H54 (cell line): ENCODE measurements at regions not wholly inside any gene's neighbourhood (a gene's known extent, or its start where the extent isn't known, plus 50 kb on each side); places are given as distances from the start of the nearest gene placed in this dataset.

ENCODE experiments used
- DNase-seq: peaks from one replicate; pipeline ENCODE4 v3.0.0; 2011; ENCODE audit warnings: low spot score, mixed read lengths; ENCODE audit not compliant: insufficient read length
- FAIRE-seq: peaks from 3 replicates; lab custom pipeline; 2011; peaks lifted over from hg19 to GRCh38; lab: Jason Lieb, UNC
- POLR2A ChIP-seq: IDR thresholded peaks from 2 replicates; pipeline ENCODE4 v1.6.1; 2011; ENCODE audit warnings: low read depth, mild to moderate bottlenecking, low read length

GRCh38 chr4:115763051-115763450 is 649.6 kb upstream of the NDST4 start:
- no peak for FAIRE-seq
- no peak for TF ChIP-seq POLR2A
- no peak for DNase-seq

GRCh38 chr4:115759231-115759630 is 645.8 kb upstream of the NDST4 start:
- TF ChIP-seq POLR2A = no peak
- FAIRE-seq = no peak
- DNase-seq = no peak

GRCh38 chr4:115749404-115749803 is 636.0 kb upstream of the NDST4 start:
- TF ChIP-seq POLR2A = no peak
- FAIRE-seq = no peak
- DNase-seq = no peak

- TF ChIP-seq POLR2A = no peak
- DNase-seq (no peak), FAIRE-seq (no peak)
These were observed 627.4 kb upstream of the NDST4 start for GRCh38 chr4:115740806-115741205.

GRCh38 chr4:115729739-115730266 is 616.4 kb upstream of the NDST4 start:
- no peak for TF ChIP-seq POLR2A
- no peak for DNase-seq
- FAIRE-seq = no peak

- DNase-seq (no peak), FAIRE-seq (no peak)
- TF ChIP-seq POLR2A = no peak
These were observed 610.2 kb upstream of the NDST4 start for GRCh38 chr4:115723621-115724020.

GRCh38 chr4:115720611-115721010 is 607.2 kb upstream of the NDST4 start:
- TF ChIP-seq POLR2A = no peak
- FAIRE-seq (no peak), DNase-seq (no peak)

- DNase-seq (no peak), FAIRE-seq (no peak)
- TF ChIP-seq POLR2A = no peak
These were observed 598.2 kb upstream of the NDST4 start for GRCh38 chr4:115711575-115711974.

- FAIRE-seq (no peak), DNase-seq (no peak)
- no peak for TF ChIP-seq POLR2A
These were observed 575.5 kb upstream of the NDST4 start for GRCh38 chr4:115688961-115689360.

GRCh38 chr4:115687052-115687755 is 573.8 kb upstream of the NDST4 start:
- TF ChIP-seq POLR2A = no peak
- no peak for DNase-seq
- no peak for FAIRE-seq

- FAIRE-seq = no peak
- no peak for TF ChIP-seq POLR2A
- no peak for DNase-seq
These were observed 565.1 kb upstream of the NDST4 start for GRCh38 chr4:115678425-115678941.

GRCh38 chr4:115675719-115676118 is 562.3 kb upstream of the NDST4 start:
- TF ChIP-seq POLR2A = no peak
- peak; percentile 64 for FAIRE-seq
- no peak for DNase-seq

- TF ChIP-seq POLR2A = no peak
- DNase-seq (no peak), FAIRE-seq (no peak)
These were observed 561.1 kb upstream of the NDST4 start for GRCh38 chr4:115674485-115674884.

GRCh38 chr4:115671581-115671980 is 558.2 kb upstream of the NDST4 start:
- FAIRE-seq = no peak
- no peak for DNase-seq
- TF ChIP-seq POLR2A = no peak

GRCh38 chr4:115670930-115671329 is 557.5 kb upstream of the NDST4 start:
- no peak for TF ChIP-seq POLR2A
- no peak for FAIRE-seq
- no peak for DNase-seq
